T-cell (primary cell): ENCODE measurements at regions not wholly inside any gene's neighbourhood (a gene's known extent, or its start where the extent isn't known, plus 50 kb on each side); places are given as distances from the start of the nearest gene placed in this dataset.

ENCODE experiments used
- ATAC-seq, 4 experiments: fragments of 200-7000 bp in 3 of 4; fragments of 150-1000 bp in 1 of 4; cut with Tn5 transposase; replicated peaks in 1 of 4; 1 replicate in 3 of 4; 2 replicates in 1 of 4; pipeline ENCODE4 v1.10.0; 2021; ENCODE audit warnings: moderate library complexity in 3 of 4, mild to moderate bottlenecking in 2 of 4, moderate number of reproducible peaks in 1 of 4
- CTCF ChIA-PET, 2 donors: fragments of 300-600 bp; sonication (Branson Sonifier 250); formaldehyde crosslinking; loops; one replicate each; lab custom pipeline; 2022; ENCODE audit warnings: antibody characterized with exemption in 2 of 2; lab: Charles Lee
- POLR2A ChIA-PET, 2 donors: fragments of 300-600 bp; sonication (Branson Sonifier 250); formaldehyde crosslinking; loops; one replicate each; lab custom pipeline; 2022; ENCODE audit warnings: antibody characterized with exemption in 2 of 2; lab: Charles Lee
- DNase-seq, 35 experiments: peaks; one replicate each; pipeline versions ENCODE4 v3.0.0 to v3.0.0-alpha.2; 2013 to 2023
- H3K27ac ChIP-seq: one replicate; pipeline ENCODE4 v1.5.1; 2013; ENCODE audit warnings: low read length
- H3K27me3 ChIP-seq, 2 experiments: replicated peaks in 1 of 2; 1 replicate in 1 of 2; 2 replicates in 1 of 2; pipeline versions ENCODE4 v1.6.1 to v1.7.0; 2013; ENCODE audit warnings: low read length in 1 of 2, mixed read lengths in 1 of 2; ENCODE audit not compliant: control insufficient read depth in 2 of 2, insufficient read depth in 2 of 2; ENCODE audit errors: extremely low read depth in 1 of 2
- H3K36me3 ChIP-seq, 2 donors: 1 replicate in 1 of 2; 2 replicates in 1 of 2; pipeline versions ENCODE4 v1.6.1 to v1.7.0; 2013; ENCODE audit warnings: low read length in 1 of 2; ENCODE audit not compliant: control insufficient read depth in 2 of 2, insufficient read depth in 1 of 2; ENCODE audit errors: extremely low read depth in 1 of 2
- H3K4me1 ChIP-seq, 2 experiments: 1 replicate in 1 of 2; 2 replicates in 1 of 2; pipeline versions ENCODE4 v1.6.1 to v1.7.0; 2013; ENCODE audit warnings: low read length in 2 of 2, mixed read lengths in 1 of 2; ENCODE audit not compliant: insufficient read depth in 2 of 2, control insufficient read depth in 1 of 2; ENCODE audit errors: extremely low read depth in 1 of 2
- H3K4me3 ChIP-seq, 2 donors: 1 replicate in 1 of 2; 2 replicates in 1 of 2; pipeline versions ENCODE4 v1.5.1 to v1.7.0; 2013; ENCODE audit warnings: mild to moderate bottlenecking in 2 of 2, low read length in 1 of 2, moderate library complexity in 1 of 2; ENCODE audit not compliant: control insufficient read depth in 1 of 2; ENCODE audit errors: extremely low read depth in 1 of 2
- H3K9me3 ChIP-seq: 2 replicates; pipeline ENCODE4 v1.7.0; 2013
- H3K27ac Mint-ChIP-seq, 2 donors: one replicate each; pipeline ENCODE4 v1.8.0; 2020 to 2021; ENCODE audit warnings: mild to moderate bottlenecking in 2 of 2, mixed read lengths in 2 of 2
- H3K27me3 Mint-ChIP-seq, 2 donors: one replicate each; pipeline ENCODE4 v1.8.0; 2021 to 2022; ENCODE audit warnings: mixed read lengths in 2 of 2
- H3K36me3 Mint-ChIP-seq: one replicate; pipeline ENCODE4 v1.8.0; 2021; ENCODE audit warnings: mixed read lengths
- H3K4me1 Mint-ChIP-seq, 3 donors: one replicate each; pipeline ENCODE4 v1.8.0; 2020 to 2022; ENCODE audit warnings: mixed read lengths in 3 of 3, mild to moderate bottlenecking in 1 of 3
- H3K4me3 Mint-ChIP-seq, 3 donors: one replicate each; pipeline ENCODE4 v1.8.0; 2020 to 2022; ENCODE audit warnings: mild to moderate bottlenecking in 3 of 3, mixed read lengths in 3 of 3, moderate library complexity in 3 of 3
- H3K9me3 Mint-ChIP-seq, 3 donors: one replicate each; pipeline ENCODE4 v1.8.0; 2020 to 2022; ENCODE audit warnings: mixed read lengths in 3 of 3
- WGBS: methylation state at CpG from one replicate; pipeline ENCODE4 v1.1.5; 2013; ENCODE audit warnings: missing lambda C conversion rate; ENCODE audit not compliant: insufficient coverage; 5-methylcytosine and 5-hydroxymethylcytosine counted together

- Histone ChIP-seq H3K9me3 (no peaks in the 10 kb centered on the region), H3K27ac (no peak overlapping the region), H3K4me1 (no peaks in the 10 kb centered on the region), H3K36me3 (no peaks in the 10 kb centered on the region), H3K27me3 (peaks cover 0 to 66% of the 10 kb centered on the region in 2 experiments), H3K4me3 (no peak overlapping the region)
- peaks cover 39 to 49% of the 10 kb centered on the region in 2 donors for H3K27me3 Mint-ChIP-seq
- WGBS = 84% methylated on average over 25 of the region's 26 CpGs
- no peaks in the 10 kb centered on the region for H3K36me3 Mint-ChIP-seq
- no peaks in the 10 kb centered on the region for H3K4me1 Mint-ChIP-seq
- no peak overlapping the region for H3K4me3 Mint-ChIP-seq
- ChIA-PET CTCF (no interaction called here), POLR2A (no interaction called here)
- DNase-seq (no peak), ATAC-seq (no peak)
- no peak overlapping the region for H3K27ac Mint-ChIP-seq
- H3K9me3 Mint-ChIP-seq = no peaks in the 10 kb centered on the region
These were observed 66.0 kb upstream of the IRX4 start for GRCh38 chr5:1948663-1949191.

GRCh38 chr5:1948111-1948510 is 65.4 kb upstream of the IRX4 start:
- 60% methylated on average over 5 of the region's 10 CpGs for WGBS
- Mint-ChIP-seq H3K36me3 (no peaks in the 10 kb centered on the region), H3K27ac (no peak overlapping the region), H3K4me1 (no peaks in the 10 kb centered on the region), H3K4me3 (no peak overlapping the region), H3K9me3 (no peaks in the 10 kb centered on the region), H3K27me3 (peaks cover 38 to 46% of the 10 kb centered on the region in 2 donors)
- ATAC-seq = no peak
- ChIA-PET POLR2A (no interaction called here), CTCF (interaction anchor here in 1 of 2 donors (0.7 kb wide), 1 partner anchor 418 kb away, joined by 3 read pairs; no protein-coding TSS in a partner anchor)
- Histone ChIP-seq H3K4me3 (no peak overlapping the region), H3K36me3 (no peaks in the 10 kb centered on the region), H3K9me3 (no peaks in the 10 kb centered on the region), H3K27ac (no peak overlapping the region), H3K27me3 (peaks cover 0 to 63% of the 10 kb centered on the region in 2 experiments), H3K4me1 (no peaks in the 10 kb centered on the region)
- DNase-seq = no peak

DNA sequence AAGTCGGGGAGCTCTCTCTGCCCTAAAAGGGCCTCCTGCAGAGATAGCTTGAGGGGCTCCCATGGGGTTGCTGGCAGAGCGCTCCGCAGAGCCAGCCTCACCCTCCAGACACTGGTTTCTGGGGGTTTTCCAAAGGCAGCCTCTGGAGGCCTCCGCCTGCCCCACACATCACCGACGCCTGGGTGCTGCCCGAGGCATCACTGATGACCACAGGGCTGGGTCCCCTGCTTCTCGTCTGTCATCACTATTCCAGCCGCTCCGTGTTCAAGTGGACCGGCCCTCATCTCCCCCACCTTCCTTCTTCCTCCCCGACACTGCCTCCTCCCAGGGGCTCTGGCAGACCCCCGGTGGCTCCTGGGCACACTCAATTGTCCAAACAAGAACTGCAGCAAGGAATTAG is 64.1 kb upstream of the IRX4 start:
- no peaks in the 10 kb centered on the region for H3K36me3 ChIP-seq
- DNase-seq (no peak), ATAC-seq (no peak)
- 69% methylated on average over 12 of the region's 13 CpGs for WGBS
- H3K27me3 ChIP-seq = peaks cover 0 to 50% of the 10 kb centered on the region in 2 experiments
- Mint-ChIP-seq H3K27ac (no peak overlapping the region), H3K4me1 (no peaks in the 10 kb centered on the region), H3K36me3 (no peaks in the 10 kb centered on the region), H3K27me3 (peaks cover 41 to 44% of the 10 kb centered on the region in 2 donors), H3K9me3 (no peaks in the 10 kb centered on the region), H3K4me3 (no peak overlapping the region)
- CTCF ChIA-PET = interaction anchor here in 1 of 2 donors (0.6 kb wide), 1 partner anchor 828 kb away, joined by 3 read pairs; no protein-coding TSS in a partner anchor
- POLR2A ChIA-PET = no interaction called here
- no peaks in the 10 kb centered on the region for H3K4me1 ChIP-seq
- no peak overlapping the region for H3K4me3 ChIP-seq
- no peaks in the 10 kb centered on the region for H3K9me3 ChIP-seq
- H3K27ac ChIP-seq = no peak overlapping the region

DNA sequence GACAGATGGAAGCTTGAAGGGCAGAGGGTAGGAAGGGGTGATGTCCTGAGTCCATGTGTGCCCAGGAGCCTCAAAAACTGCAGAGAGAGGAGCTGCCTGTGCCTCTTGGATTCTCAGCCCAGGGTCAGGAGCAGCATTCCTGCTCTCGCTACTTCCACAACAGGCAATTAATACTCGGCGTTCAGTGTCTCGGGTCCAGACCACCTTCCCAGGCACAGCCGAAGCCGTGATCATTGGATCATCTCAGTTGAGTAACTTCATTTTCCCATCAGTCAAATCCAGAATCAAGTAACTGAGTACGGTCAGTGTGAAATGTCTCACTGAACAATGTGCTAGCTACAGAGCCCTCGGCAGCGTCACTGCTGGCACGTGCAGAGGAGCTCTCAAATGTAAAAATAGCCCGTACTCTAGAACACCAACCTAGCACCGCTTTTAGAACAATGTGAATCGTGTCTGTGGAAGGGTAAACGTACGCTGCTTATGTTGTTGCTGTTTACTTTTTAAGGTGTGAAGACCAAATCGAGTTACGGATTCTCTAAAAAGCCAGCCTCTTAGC is 63.5 kb upstream of the IRX4 start:
- no peaks in the 10 kb centered on the region for H3K9me3 Mint-ChIP-seq

GRCh38 chr5:1945606-1946005 is 62.9 kb upstream of the IRX4 start:
- no peaks in the 10 kb centered on the region for H3K9me3 Mint-ChIP-seq
- Histone ChIP-seq H3K9me3 (no peaks in the 10 kb centered on the region), H3K27ac (no peak overlapping the region), H3K4me1 (no peaks in the 10 kb centered on the region), H3K4me3 (no peak overlapping the region), H3K27me3 (peaks cover 0 to 48% of the 10 kb centered on the region in 2 experiments), H3K36me3 (no peaks in the 10 kb centered on the region)
- no peak for ATAC-seq
- no peak for DNase-seq
- ChIA-PET POLR2A (no interaction called here), CTCF (no interaction called here)
- no peak overlapping the region for H3K4me3 Mint-ChIP-seq
- H3K27ac Mint-ChIP-seq = no peak overlapping the region
- no peaks in the 10 kb centered on the region for H3K36me3 Mint-ChIP-seq
- H3K27me3 Mint-ChIP-seq = peaks cover 36 to 39% of the 10 kb centered on the region in 2 donors
- H3K4me1 Mint-ChIP-seq = no peaks in the 10 kb centered on the region
- WGBS = 68% methylated on average over 13 of the region's 13 CpGs

More for the DNA sequence above, 63.5 kb upstream of the IRX4 start:
- Mint-ChIP-seq H3K4me3 (no peak overlapping the region), H3K36me3 (no peaks in the 10 kb centered on the region), H3K27me3 (peaks cover 36 to 38% of the 10 kb centered on the region in 2 donors), H3K27ac (no peak overlapping the region), H3K4me1 (no peaks in the 10 kb centered on the region)
- no peak for DNase-seq
- H3K9me3 ChIP-seq = no peaks in the 10 kb centered on the region
- H3K27me3 ChIP-seq = peaks cover 0 to 48% of the 10 kb centered on the region in 2 experiments
- no peaks in the 10 kb centered on the region for H3K36me3 ChIP-seq
- no peak for ATAC-seq
- H3K4me3 ChIP-seq = no peak overlapping the region
- H3K27ac ChIP-seq = no peak overlapping the region
- CTCF ChIA-PET = interaction anchor here in 1 of 2 donors (0.6 kb wide), 1 partner anchor 827 kb away, joined by 3 read pairs; no protein-coding TSS in a partner anchor
- H3K4me1 ChIP-seq = no peaks in the 10 kb centered on the region
- WGBS = 79% methylated on average over 15 of the region's 17 CpGs
- POLR2A ChIA-PET = no interaction called here

- 72% methylated on average over 7 of the region's 10 CpGs for WGBS
- Histone ChIP-seq H3K36me3 (no peaks in the 10 kb centered on the region), H3K27me3 (peaks cover 0 to 40% of the 10 kb centered on the region in 2 experiments), H3K9me3 (no peaks in the 10 kb centered on the region), H3K4me1 (no peaks in the 10 kb centered on the region), H3K27ac (no peak overlapping the region), H3K4me3 (no peak overlapping the region)
- ChIA-PET CTCF (no interaction called here), POLR2A (no interaction called here)
- Mint-ChIP-seq H3K27ac (no peak overlapping the region), H3K36me3 (no peaks in the 10 kb centered on the region), H3K9me3 (no peaks in the 10 kb centered on the region), H3K27me3 (peaks cover 34 to 36% of the 10 kb centered on the region in 2 donors), H3K4me1 (no peaks in the 10 kb centered on the region), H3K4me3 (no peak overlapping the region)
- DNase-seq = no peak
- ATAC-seq = no peak
These were observed 61.7 kb upstream of the IRX4 start for GRCh38 chr5:1944408-1944807.
